ENCODE measurements at regions not wholly inside any gene's neighbourhood (a gene's known extent, or its start where the extent isn't known, plus 50 kb on each side); places are given as distances from the start of the nearest gene placed in this dataset.

- ChIA-PET POLR2A (no interaction called here), CTCF (interaction anchor here (0.7 kb wide), 1 partner anchor 108 kb away, joined by 3 read pairs; no protein-coding TSS in a partner anchor)
- TF ChIP-seq SIN3A (IDR thresholded peaks at IDR 0.05; ENCODE audit: borderline replicate concordance, insufficient read depth, low read depth, low read length) = no peak
- TF ChIP-seq, protein P1, sequence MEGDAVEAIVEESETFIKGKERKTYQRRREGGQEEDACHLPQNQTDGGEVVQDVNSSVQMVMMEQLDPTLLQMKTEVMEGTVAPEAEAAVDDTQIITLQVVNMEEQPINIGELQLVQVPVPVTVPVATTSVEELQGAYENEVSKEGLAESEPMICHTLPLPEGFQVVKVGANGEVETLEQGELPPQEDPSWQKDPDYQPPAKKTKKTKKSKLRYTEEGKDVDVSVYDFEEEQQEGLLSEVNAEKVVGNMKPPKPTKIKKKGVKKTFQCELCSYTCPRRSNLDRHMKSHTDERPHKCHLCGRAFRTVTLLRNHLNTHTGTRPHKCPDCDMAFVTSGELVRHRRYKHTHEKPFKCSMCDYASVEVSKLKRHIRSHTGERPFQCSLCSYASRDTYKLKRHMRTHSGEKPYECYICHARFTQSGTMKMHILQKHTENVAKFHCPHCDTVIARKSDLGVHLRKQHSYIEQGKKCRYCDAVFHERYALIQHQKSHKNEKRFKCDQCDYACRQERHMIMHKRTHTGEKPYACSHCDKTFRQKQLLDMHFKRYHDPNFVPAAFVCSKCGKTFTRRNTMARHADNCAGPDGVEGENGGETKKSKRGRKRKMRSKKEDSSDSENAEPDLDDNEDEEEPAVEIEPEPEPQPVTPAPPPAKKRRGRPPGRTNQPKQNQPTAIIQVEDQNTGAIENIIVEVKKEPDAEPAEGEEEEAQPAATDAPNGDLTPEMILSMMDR (IDR thresholded peaks at IDR 0.05) = no peak
- TF ChIP-seq TCF7L2 (IDR thresholded peaks at IDR 0.05; ENCODE audit: low read depth, low read length) = no peak
- TF ChIP-seq POLR2AphosphoS5 (IDR thresholded peaks at IDR 0.05; ENCODE audit: low read depth, low read length) = no peak
- TF ChIP-seq, protein P2, sequence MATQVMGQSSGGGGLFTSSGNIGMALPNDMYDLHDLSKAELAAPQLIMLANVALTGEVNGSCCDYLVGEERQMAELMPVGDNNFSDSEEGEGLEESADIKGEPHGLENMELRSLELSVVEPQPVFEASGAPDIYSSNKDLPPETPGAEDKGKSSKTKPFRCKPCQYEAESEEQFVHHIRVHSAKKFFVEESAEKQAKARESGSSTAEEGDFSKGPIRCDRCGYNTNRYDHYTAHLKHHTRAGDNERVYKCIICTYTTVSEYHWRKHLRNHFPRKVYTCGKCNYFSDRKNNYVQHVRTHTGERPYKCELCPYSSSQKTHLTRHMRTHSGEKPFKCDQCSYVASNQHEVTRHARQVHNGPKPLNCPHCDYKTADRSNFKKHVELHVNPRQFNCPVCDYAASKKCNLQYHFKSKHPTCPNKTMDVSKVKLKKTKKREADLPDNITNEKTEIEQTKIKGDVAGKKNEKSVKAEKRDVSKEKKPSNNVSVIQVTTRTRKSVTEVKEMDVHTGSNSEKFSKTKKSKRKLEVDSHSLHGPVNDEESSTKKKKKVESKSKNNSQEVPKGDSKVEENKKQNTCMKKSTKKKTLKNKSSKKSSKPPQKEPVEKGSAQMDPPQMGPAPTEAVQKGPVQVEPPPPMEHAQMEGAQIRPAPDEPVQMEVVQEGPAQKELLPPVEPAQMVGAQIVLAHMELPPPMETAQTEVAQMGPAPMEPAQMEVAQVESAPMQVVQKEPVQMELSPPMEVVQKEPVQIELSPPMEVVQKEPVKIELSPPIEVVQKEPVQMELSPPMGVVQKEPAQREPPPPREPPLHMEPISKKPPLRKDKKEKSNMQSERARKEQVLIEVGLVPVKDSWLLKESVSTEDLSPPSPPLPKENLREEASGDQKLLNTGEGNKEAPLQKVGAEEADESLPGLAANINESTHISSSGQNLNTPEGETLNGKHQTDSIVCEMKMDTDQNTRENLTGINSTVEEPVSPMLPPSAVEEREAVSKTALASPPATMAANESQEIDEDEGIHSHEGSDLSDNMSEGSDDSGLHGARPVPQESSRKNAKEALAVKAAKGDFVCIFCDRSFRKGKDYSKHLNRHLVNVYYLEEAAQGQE (IDR thresholded peaks at IDR 0.05; ENCODE audit: insufficient read depth in 1 of 2, low read depth in 2 of 2, low read length in 1 of 2) = no peak
- H3K4me1 ChIP-seq (ENCODE audit: control insufficient read depth, insufficient read depth, low read length) = no peaks in the 10 kb centered on the region
- in situ Hi-C loops (cut with HindIII; ENCODE audit: low pct_unique_long_range_greater_than_20kb, low sequenced_read_pairs) = no loop called here
- H3K27me3 ChIP-seq (ENCODE audit: control insufficient read depth, insufficient read depth, low read length) = no peaks in the 10 kb centered on the region; the same call in none of the 2 replicates
- intact Hi-C loops (cut with micrococcal nuclease; ENCODE audit: unreplicated experiment) = no loop called here
- no peak overlapping the region for H3K4me3 ChIP-seq (ENCODE audit: low read depth in 2 of 2, low read length in 2 of 2)
- BruUV-seq (replicated peaks) = no TSS peak
- H3K9me3 ChIP-seq (ENCODE audit: control insufficient read depth, insufficient read depth, low read depth, low read length) = no peaks in the 10 kb centered on the region
- DNase-seq (ENCODE audit: low read depth, low spot score) (no peak), ATAC-seq (no peak)
- H3K27ac ChIP-seq (ENCODE audit: low read length) = no peak overlapping the region
- H3K36me3 ChIP-seq (ENCODE audit: control insufficient read depth, insufficient read depth, low read length) = no peaks in the 10 kb centered on the region
Measured at GRCh38 chr22:49307481-49307830, 520.2 kb downstream of the BRD1 start.

GRCh38 chr22:49306632-49307480 lies 520.8 kb downstream of the BRD1 start:
- H3K4me3 ChIP-seq (ENCODE audit: low read depth in 2 of 2, low read length in 2 of 2) = no peak overlapping the region
- TF ChIP-seq, protein P2 (IDR thresholded peaks at IDR 0.05; ENCODE audit: insufficient read depth in 1 of 2, low read depth in 2 of 2, low read length in 1 of 2) = no peak
- TF ChIP-seq POLR2AphosphoS5 (IDR thresholded peaks at IDR 0.05; ENCODE audit: low read depth, low read length) = no peak
- TF ChIP-seq, protein P1 (IDR thresholded peaks at IDR 0.05) = no peak
- no peak for TF ChIP-seq TCF7L2 (IDR thresholded peaks at IDR 0.05; ENCODE audit: low read depth, low read length)
- no peak for TF ChIP-seq SIN3A (IDR thresholded peaks at IDR 0.05; ENCODE audit: borderline replicate concordance, insufficient read depth, low read depth, low read length)
- H3K9me3 ChIP-seq (ENCODE audit: control insufficient read depth, insufficient read depth, low read depth, low read length) = no peaks in the 10 kb centered on the region
- no peaks in the 10 kb centered on the region for H3K4me1 ChIP-seq (ENCODE audit: control insufficient read depth, insufficient read depth, low read length)
- ATAC-seq (no peak), DNase-seq (ENCODE audit: low read depth, low spot score) (no peak)
- ChIA-PET POLR2A (interaction anchor here (0.6 kb wide), 1 partner anchor 413 kb away, joined by 5 read pairs; no protein-coding TSS in a partner anchor), CTCF (interaction anchor here (0.7 kb wide), 1 partner anchor 265 kb away, joined by 5 read pairs; no protein-coding TSS in a partner anchor)
- in situ Hi-C loops (cut with HindIII; ENCODE audit: low pct_unique_long_range_greater_than_20kb, low sequenced_read_pairs) (no loop called here), intact Hi-C loops (cut with micrococcal nuclease; ENCODE audit: unreplicated experiment) (no loop called here)
- H3K27me3 ChIP-seq (ENCODE audit: control insufficient read depth, insufficient read depth, low read length) = no peaks in the 10 kb centered on the region; the same call in none of the 2 replicates
- H3K36me3 ChIP-seq (ENCODE audit: control insufficient read depth, insufficient read depth, low read length) = no peaks in the 10 kb centered on the region
- H3K27ac ChIP-seq (ENCODE audit: low read length) = no peak overlapping the region
- BruUV-seq (replicated peaks) = no TSS peak

All from Panc1 (cell line).